T-cell (primary cell): ENCODE measurements at regions not wholly inside any gene's neighbourhood (a gene's known extent, or its start where the extent isn't known, plus 50 kb on each side); places are given as distances from the start of the nearest gene placed in this dataset.

ENCODE experiments used
- ATAC-seq, 4 experiments: fragments of 200-7000 bp in 3 of 4; fragments of 150-1000 bp in 1 of 4; cut with Tn5 transposase; replicated peaks in 1 of 4; 1 replicate in 3 of 4; 2 replicates in 1 of 4; pipeline ENCODE4 v1.10.0; 2021; ENCODE audit warnings: moderate library complexity in 3 of 4, mild to moderate bottlenecking in 2 of 4, moderate number of reproducible peaks in 1 of 4
- CTCF ChIA-PET, 2 donors: fragments of 300-600 bp; sonication (Branson Sonifier 250); formaldehyde crosslinking; loops; one replicate each; lab custom pipeline; 2022; ENCODE audit warnings: antibody characterized with exemption in 2 of 2; lab: Charles Lee
- POLR2A ChIA-PET, 2 donors: fragments of 300-600 bp; sonication (Branson Sonifier 250); formaldehyde crosslinking; loops; one replicate each; lab custom pipeline; 2022; ENCODE audit warnings: antibody characterized with exemption in 2 of 2; lab: Charles Lee
- DNase-seq, 35 experiments: peaks; one replicate each; pipeline versions ENCODE4 v3.0.0 to v3.0.0-alpha.2; 2013 to 2023
- H3K27ac ChIP-seq: one replicate; pipeline ENCODE4 v1.5.1; 2013; ENCODE audit warnings: low read length
- H3K27me3 ChIP-seq, 2 experiments: replicated peaks in 1 of 2; 1 replicate in 1 of 2; 2 replicates in 1 of 2; pipeline versions ENCODE4 v1.6.1 to v1.7.0; 2013; ENCODE audit warnings: low read length in 1 of 2, mixed read lengths in 1 of 2; ENCODE audit not compliant: control insufficient read depth in 2 of 2, insufficient read depth in 2 of 2; ENCODE audit errors: extremely low read depth in 1 of 2
- H3K36me3 ChIP-seq, 2 donors: 1 replicate in 1 of 2; 2 replicates in 1 of 2; pipeline versions ENCODE4 v1.6.1 to v1.7.0; 2013; ENCODE audit warnings: low read length in 1 of 2; ENCODE audit not compliant: control insufficient read depth in 2 of 2, insufficient read depth in 1 of 2; ENCODE audit errors: extremely low read depth in 1 of 2
- H3K4me1 ChIP-seq, 2 experiments: 1 replicate in 1 of 2; 2 replicates in 1 of 2; pipeline versions ENCODE4 v1.6.1 to v1.7.0; 2013; ENCODE audit warnings: low read length in 2 of 2, mixed read lengths in 1 of 2; ENCODE audit not compliant: insufficient read depth in 2 of 2, control insufficient read depth in 1 of 2; ENCODE audit errors: extremely low read depth in 1 of 2
- H3K4me3 ChIP-seq, 2 donors: 1 replicate in 1 of 2; 2 replicates in 1 of 2; pipeline versions ENCODE4 v1.5.1 to v1.7.0; 2013; ENCODE audit warnings: mild to moderate bottlenecking in 2 of 2, low read length in 1 of 2, moderate library complexity in 1 of 2; ENCODE audit not compliant: control insufficient read depth in 1 of 2; ENCODE audit errors: extremely low read depth in 1 of 2
- H3K9me3 ChIP-seq: 2 replicates; pipeline ENCODE4 v1.7.0; 2013
- H3K27ac Mint-ChIP-seq, 2 donors: one replicate each; pipeline ENCODE4 v1.8.0; 2020 to 2021; ENCODE audit warnings: mild to moderate bottlenecking in 2 of 2, mixed read lengths in 2 of 2
- H3K27me3 Mint-ChIP-seq, 2 donors: one replicate each; pipeline ENCODE4 v1.8.0; 2021 to 2022; ENCODE audit warnings: mixed read lengths in 2 of 2
- H3K36me3 Mint-ChIP-seq: one replicate; pipeline ENCODE4 v1.8.0; 2021; ENCODE audit warnings: mixed read lengths
- H3K4me1 Mint-ChIP-seq, 3 donors: one replicate each; pipeline ENCODE4 v1.8.0; 2020 to 2022; ENCODE audit warnings: mixed read lengths in 3 of 3, mild to moderate bottlenecking in 1 of 3
- H3K4me3 Mint-ChIP-seq, 3 donors: one replicate each; pipeline ENCODE4 v1.8.0; 2020 to 2022; ENCODE audit warnings: mild to moderate bottlenecking in 3 of 3, mixed read lengths in 3 of 3, moderate library complexity in 3 of 3
- H3K9me3 Mint-ChIP-seq, 3 donors: one replicate each; pipeline ENCODE4 v1.8.0; 2020 to 2022; ENCODE audit warnings: mixed read lengths in 3 of 3
- WGBS: methylation state at CpG from one replicate; pipeline ENCODE4 v1.1.5; 2013; ENCODE audit warnings: missing lambda C conversion rate; ENCODE audit not compliant: insufficient coverage; 5-methylcytosine and 5-hydroxymethylcytosine counted together

- no peaks in the 10 kb centered on the region for H3K4me1 ChIP-seq
- H3K4me1 Mint-ChIP-seq, result no peaks in the 10 kb centered on the region
- POLR2A ChIA-PET, result no interaction called here
- no peak overlapping the region for H3K4me3 Mint-ChIP-seq
- no peaks in the 10 kb centered on the region for H3K36me3 Mint-ChIP-seq
- DNase-seq (no peak), ATAC-seq (no peak)
- H3K27me3 Mint-ChIP-seq, result no peaks in the 10 kb centered on the region
- no peaks in the 10 kb centered on the region for H3K36me3 ChIP-seq
- 85% methylated on average over 11 of the region's 15 CpGs for WGBS
- H3K27ac Mint-ChIP-seq, result no peak overlapping the region
- H3K27ac ChIP-seq, result no peak overlapping the region
- H3K4me3 ChIP-seq, result no peak overlapping the region
- H3K9me3 Mint-ChIP-seq, result peaks cover 4 to 21% (median 13%) of the 10 kb centered on the region in 3 donors
- no peaks in the 10 kb centered on the region for H3K9me3 ChIP-seq
- CTCF ChIA-PET, result no interaction called here
- no peaks in the 10 kb centered on the region for H3K27me3 ChIP-seq
Observed at GRCh38 chr13:63693696-63694095, 2278.0 kb upstream of the PCDH20 start.

- POLR2A ChIA-PET, result no interaction called here
Observed at GRCh38 chr13:63691474-63691873, 2275.8 kb upstream of the PCDH20 start.

GRCh38 chr13:63690672-63691071, 2275.0 kb upstream of the PCDH20 start:
- H3K4me1 Mint-ChIP-seq, result no peaks in the 10 kb centered on the region
- no peak for DNase-seq
- H3K36me3 Mint-ChIP-seq, result no peaks in the 10 kb centered on the region
- H3K9me3 Mint-ChIP-seq, result peaks cover 7 to 24% (median 21%) of the 10 kb centered on the region in 3 donors
- no peak overlapping the region for H3K27ac Mint-ChIP-seq
- H3K4me1 ChIP-seq, result no peaks in the 10 kb centered on the region
- ATAC-seq, result no peak
- H3K27ac ChIP-seq, result no peak overlapping the region
- no peaks in the 10 kb centered on the region for H3K27me3 ChIP-seq
- ChIA-PET POLR2A (no interaction called here), CTCF (no interaction called here)
- no peaks in the 10 kb centered on the region for H3K36me3 ChIP-seq
- no peaks in the 10 kb centered on the region for H3K9me3 ChIP-seq
- no peaks in the 10 kb centered on the region for H3K27me3 Mint-ChIP-seq
- 50% methylated on average over 1 of the region's 5 CpGs for WGBS
- H3K4me3 ChIP-seq, result no peak overlapping the region
- H3K4me3 Mint-ChIP-seq, result no peak overlapping the region

More at GRCh38 chr13:63691474-63691873, 2275.8 kb upstream of the PCDH20 start:
- H3K4me3 Mint-ChIP-seq, result no peak overlapping the region
- no peak overlapping the region for H3K27ac Mint-ChIP-seq
- Histone ChIP-seq H3K9me3 (no peaks in the 10 kb centered on the region), H3K36me3 (no peaks in the 10 kb centered on the region), H3K27ac (no peak overlapping the region), H3K27me3 (no peaks in the 10 kb centered on the region), H3K4me3 (no peak overlapping the region), H3K4me1 (no peaks in the 10 kb centered on the region)
- no CpG with 5 or more reads among the region's 3 CpGs for WGBS
- DNase-seq, result no peak
- CTCF ChIA-PET, result no interaction called here
- H3K9me3 Mint-ChIP-seq, result peaks cover 7 to 26% (median 21%) of the 10 kb centered on the region in 3 donors
- H3K4me1 Mint-ChIP-seq, result no peaks in the 10 kb centered on the region
- ATAC-seq, result no peak
- H3K36me3 Mint-ChIP-seq, result no peaks in the 10 kb centered on the region
- no peaks in the 10 kb centered on the region for H3K27me3 Mint-ChIP-seq

DNA sequence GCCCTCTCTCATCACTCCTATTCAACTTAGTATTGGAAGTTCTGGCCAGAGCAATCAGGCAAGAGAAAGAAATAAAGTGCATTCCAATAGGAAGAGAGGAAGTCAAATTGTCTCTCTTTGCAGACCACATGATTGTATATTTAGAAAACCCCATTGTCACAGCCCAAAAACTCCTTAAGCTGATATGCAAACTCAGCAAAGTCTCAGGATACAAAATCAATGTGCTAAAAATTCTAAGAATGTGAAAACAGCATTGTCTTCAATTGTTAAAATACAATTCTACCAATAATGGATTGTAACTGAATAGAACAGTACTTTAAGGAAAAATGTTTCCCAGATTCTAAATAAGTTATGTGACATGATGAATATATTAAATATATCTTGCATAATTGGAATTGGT, 2269.2 kb upstream of the PCDH20 start:
- Histone ChIP-seq H3K9me3 (no peaks in the 10 kb centered on the region), H3K4me1 (no peaks in the 10 kb centered on the region), H3K36me3 (no peaks in the 10 kb centered on the region), H3K27ac (no peak overlapping the region), H3K27me3 (no peaks in the 10 kb centered on the region), H3K4me3 (no peak overlapping the region)
- no peaks in the 10 kb centered on the region for H3K36me3 Mint-ChIP-seq
- H3K9me3 Mint-ChIP-seq, result peaks cover 14 to 19% (median 18%) of the 10 kb centered on the region in 3 donors
- no peak for ATAC-seq
- no peak overlapping the region for H3K27ac Mint-ChIP-seq
- H3K27me3 Mint-ChIP-seq, result no peaks in the 10 kb centered on the region
- ChIA-PET POLR2A (no interaction called here), CTCF (no interaction called here)
- H3K4me3 Mint-ChIP-seq, result no peak overlapping the region
- no peaks in the 10 kb centered on the region for H3K4me1 Mint-ChIP-seq
- no peak for DNase-seq

- H3K27ac Mint-ChIP-seq, result no peak overlapping the region
- ChIA-PET POLR2A (no interaction called here), CTCF (no interaction called here)
- no peaks in the 10 kb centered on the region for H3K36me3 Mint-ChIP-seq
- no peaks in the 10 kb centered on the region for H3K36me3 ChIP-seq
- H3K9me3 ChIP-seq, result no peaks in the 10 kb centered on the region
- peaks cover 14 to 20% (median 18%) of the 10 kb centered on the region in 3 donors for H3K9me3 Mint-ChIP-seq
- DNase-seq (no peak), ATAC-seq (no peak)
- H3K4me1 ChIP-seq, result no peaks in the 10 kb centered on the region
- no peak overlapping the region for H3K4me3 ChIP-seq
- H3K4me3 Mint-ChIP-seq, result no peak overlapping the region
- no peaks in the 10 kb centered on the region for H3K4me1 Mint-ChIP-seq
- no peaks in the 10 kb centered on the region for H3K27me3 ChIP-seq
- H3K27me3 Mint-ChIP-seq, result no peaks in the 10 kb centered on the region
- no peak overlapping the region for H3K27ac ChIP-seq
- WGBS, result 14% methylated on average over 1 of the region's 1 CpG
Observed at GRCh38 chr13:63680704-63681103, 2265.1 kb upstream of the PCDH20 start.

DNA sequence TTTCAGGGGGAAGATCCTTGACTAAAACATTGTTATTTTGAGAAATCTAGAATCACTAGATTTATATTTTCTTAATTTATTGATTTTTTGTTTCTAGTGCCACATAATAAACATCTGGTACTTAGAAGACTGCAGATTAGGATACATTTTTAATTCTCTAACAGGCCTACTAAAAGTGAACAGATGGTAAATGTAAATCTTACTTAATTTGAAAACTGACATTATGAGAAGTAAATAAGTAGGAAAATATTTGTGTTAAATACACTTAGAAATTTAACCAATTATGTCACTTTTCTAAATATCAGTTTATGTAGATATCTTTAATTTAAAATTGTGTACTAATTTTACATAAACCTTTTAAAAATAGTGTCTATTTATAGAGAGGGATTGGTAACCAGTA, 2255.6 kb upstream of the PCDH20 start:
- no peaks in the 10 kb centered on the region for H3K4me1 Mint-ChIP-seq
- POLR2A ChIA-PET, result no interaction called here
- H3K27ac ChIP-seq, result no peak overlapping the region
- no peak overlapping the region for H3K27ac Mint-ChIP-seq
- no peaks in the 10 kb centered on the region for H3K36me3 Mint-ChIP-seq
- no peaks in the 10 kb centered on the region for H3K4me1 ChIP-seq
- no peaks in the 10 kb centered on the region for H3K36me3 ChIP-seq
- no peak overlapping the region for H3K4me3 Mint-ChIP-seq
- no peak overlapping the region for H3K4me3 ChIP-seq
- no peak for DNase-seq
- no peak for ATAC-seq
- peaks cover 2 to 9% (median 3%) of the 10 kb centered on the region in 3 donors for H3K9me3 Mint-ChIP-seq
- no peaks in the 10 kb centered on the region for H3K27me3 Mint-ChIP-seq
- CTCF ChIA-PET, result no interaction called here
- H3K9me3 ChIP-seq, result no peaks in the 10 kb centered on the region
- no peaks in the 10 kb centered on the region for H3K27me3 ChIP-seq

GRCh38 chr13:63651394-63651793, 2235.7 kb upstream of the PCDH20 start:
- ATAC-seq (no peak), DNase-seq (no peak)
- Histone ChIP-seq H3K4me3 (no peak overlapping the region), H3K4me1 (no peaks in the 10 kb centered on the region), H3K27me3 (no peaks in the 10 kb centered on the region), H3K27ac (no peak overlapping the region), H3K9me3 (no peaks in the 10 kb centered on the region), H3K36me3 (no peaks in the 10 kb centered on the region)
- Mint-ChIP-seq H3K9me3 (peaks cover 0 to 27% (median 23%) of the 10 kb centered on the region in 3 donors), H3K27me3 (no peaks in the 10 kb centered on the region), H3K4me1 (no peaks in the 10 kb centered on the region), H3K27ac (no peak overlapping the region), H3K4me3 (no peak overlapping the region), H3K36me3 (no peaks in the 10 kb centered on the region)
- no CpG with 5 or more reads among the region's 1 CpG for whole genome bisulfite sequencing
- ChIA-PET POLR2A (no interaction called here), CTCF (no interaction called here)
